HG03469 (cell line): ENCODE measurements at regions not wholly inside any gene's neighbourhood (a gene's known extent, or its start where the extent isn't known, plus 50 kb on each side); places are given as distances from the start of the nearest gene placed in this dataset.

Experiments used
- ATAC-seq: cut with Tn5 transposase; IDR thresholded peaks from one replicate; pipeline ENCODE4 v1.9.1; 2021; ENCODE audit warnings: mild to moderate bottlenecking, moderate library complexity, moderate number of reproducible peaks; ENCODE audit not compliant: unreplicated experiment

GRCh38 chr2:128548461-128548891, 229.8 kb upstream of the HS6ST1 start:
- no peak for ATAC-seq

DNA sequence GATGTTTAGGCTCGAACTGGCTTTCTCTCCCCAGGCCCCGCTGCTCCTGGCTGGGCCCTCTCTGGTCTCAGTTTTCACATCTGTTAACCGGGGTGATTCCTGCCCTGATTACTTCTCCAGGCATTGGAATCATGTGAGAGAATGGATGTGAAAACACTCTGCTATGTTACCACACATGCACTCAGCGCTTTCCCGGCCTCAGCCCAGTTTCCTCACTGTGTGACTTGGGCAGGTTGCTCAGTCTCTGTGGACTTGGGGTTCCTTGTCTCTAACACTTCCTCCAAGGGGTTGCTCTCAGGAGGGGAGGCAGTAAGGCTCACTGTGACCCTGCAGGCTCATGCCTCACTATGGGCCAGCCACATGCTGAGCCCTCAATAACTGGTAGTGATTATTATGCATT, 230.4 kb upstream of the HS6ST1 start:
- no peak for ATAC-seq

DNA sequence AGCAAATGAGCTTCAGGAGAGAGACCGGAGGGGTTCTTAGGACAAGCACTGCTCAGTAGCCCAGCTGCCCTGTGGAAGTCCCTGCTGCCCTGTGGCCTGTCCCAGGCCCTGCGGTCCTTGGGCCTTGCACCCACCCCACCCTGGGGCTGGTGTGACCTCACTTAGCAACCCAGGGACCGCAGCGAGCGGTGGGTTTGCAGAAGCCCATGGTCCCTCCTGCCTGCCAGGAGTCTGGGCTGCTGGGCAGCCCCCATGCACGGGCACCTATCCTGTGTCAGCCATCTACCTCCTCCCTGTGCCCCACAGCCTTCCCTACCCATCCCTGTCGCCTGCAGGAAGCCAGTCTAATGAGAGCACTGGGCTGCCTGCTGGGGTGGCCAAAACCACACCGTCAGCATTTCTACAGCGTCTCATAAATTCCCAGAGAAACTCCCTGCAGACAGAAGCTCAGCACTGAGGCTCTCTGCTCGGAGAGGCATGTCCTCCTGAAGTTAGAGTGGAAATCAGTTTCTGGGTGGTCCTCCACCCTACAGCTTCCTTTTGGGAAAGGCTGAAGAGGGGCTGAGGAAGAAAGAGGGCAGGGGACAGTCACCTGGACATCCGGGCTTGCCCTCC, 231.1 kb upstream of the HS6ST1 start:
- ATAC-seq = no peak

DNA sequence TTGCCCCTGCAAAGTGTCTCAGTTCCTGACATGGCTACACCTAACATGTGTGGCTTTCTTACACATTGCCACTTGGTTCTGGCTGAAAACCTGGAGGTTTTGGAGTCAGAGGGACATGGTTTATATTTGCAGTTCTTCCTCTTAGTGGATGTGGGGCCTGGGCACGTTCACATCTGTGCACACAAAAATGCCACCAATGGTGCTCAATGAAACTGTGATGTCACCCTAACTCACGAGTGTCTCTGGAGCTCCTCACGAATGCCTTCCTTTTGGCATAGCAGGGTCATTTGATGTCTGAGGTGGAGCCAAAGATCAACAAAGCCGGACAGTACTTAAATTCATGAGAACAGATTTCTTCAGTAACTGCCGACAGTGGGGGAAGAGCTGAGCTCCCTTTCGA, 231.7 kb upstream of the HS6ST1 start:
- no peak for ATAC-seq

DNA sequence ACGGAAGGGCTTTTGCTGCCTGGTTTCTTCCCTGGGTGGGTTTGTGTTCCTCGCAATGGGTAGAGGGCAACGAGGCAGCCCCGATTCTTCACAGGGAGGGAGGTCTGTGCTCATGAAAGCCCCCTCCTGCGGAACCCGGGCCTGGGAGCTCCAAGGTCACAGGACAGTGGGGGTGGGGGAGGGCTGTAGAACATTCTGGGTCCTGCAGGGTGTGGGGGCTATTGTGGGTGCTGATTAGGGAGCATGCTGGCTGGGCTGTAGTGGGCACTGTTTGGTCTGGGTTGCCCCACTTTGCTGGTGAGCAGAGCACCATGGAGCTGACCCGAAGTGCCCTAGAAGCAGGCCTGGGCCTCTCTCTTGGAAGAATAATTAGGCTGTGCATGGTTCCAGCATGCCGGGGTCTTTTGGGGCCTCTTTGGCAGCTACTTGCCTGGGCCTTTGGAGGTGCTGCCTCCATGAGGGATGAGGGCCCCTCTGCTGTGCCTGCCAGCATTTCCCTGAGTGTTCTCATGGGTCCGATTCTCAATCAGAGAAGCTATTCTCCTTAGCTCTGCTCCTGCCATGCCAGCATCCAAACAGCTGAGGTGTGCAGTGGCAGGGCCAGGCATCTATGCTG, 232.2 kb upstream of the HS6ST1 start:
- ATAC-seq = no peak

DNA sequence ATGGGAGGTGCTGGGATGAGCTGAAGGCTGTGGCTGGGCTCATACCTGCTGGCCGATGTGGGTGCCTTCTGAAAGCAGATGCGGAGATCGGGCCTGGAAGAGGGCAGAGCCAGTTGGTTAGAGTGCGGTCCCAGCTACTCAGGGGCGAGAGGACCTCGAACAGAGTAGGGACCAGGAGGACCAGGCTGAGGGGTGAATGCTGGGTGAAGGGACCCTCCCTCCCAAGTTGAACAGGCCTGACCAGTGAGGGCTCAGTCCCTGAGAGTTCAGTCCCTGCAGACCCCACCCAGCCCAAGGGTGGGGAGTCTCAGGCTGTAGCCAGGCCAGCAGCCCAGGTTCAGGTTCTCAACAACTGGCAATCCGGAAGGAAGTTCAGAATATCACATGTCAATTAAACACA, 232.8 kb upstream of the HS6ST1 start:
- no peak for ATAC-seq

GRCh38 chr2:128552141-128552805, 233.6 kb upstream of the HS6ST1 start:
- ATAC-seq = no peak

DNA sequence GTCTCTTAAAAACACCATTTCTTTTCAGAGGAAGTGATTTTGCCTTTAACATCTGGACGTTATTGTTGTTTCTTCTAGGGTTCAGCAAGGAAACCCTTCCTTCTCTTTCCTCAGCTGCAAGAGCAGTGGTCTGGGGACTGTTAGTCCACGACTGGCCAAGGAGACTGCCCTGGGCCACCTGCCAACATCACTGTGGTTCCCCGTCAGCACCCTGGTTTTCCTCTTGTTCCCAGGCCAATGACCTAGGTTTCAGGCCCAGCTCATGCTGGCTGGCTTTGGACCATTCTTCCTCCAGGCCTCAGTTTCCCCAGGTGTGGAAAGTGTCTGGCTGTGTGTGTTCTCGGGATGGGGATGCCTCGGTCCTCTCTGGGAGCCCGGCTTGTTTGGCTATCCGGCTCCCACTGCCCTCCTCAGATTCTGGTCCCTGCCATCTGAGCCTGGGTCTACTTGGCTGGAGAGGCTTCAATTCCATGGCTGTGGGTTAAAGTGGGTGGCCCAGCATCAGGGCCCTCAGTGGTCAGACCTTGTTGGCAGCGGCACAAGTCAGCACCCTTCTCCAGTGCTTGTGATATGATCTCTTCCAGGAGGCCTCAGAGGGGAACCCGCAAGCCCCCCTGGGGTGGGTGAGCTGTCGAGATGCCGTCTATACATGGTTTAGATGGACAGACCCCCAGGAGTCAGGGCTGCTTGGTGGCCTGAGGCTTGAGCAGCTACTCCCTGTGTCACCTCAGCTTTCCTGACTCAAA, 234.3 kb upstream of the HS6ST1 start:
- no peak for ATAC-seq

- no peak for ATAC-seq
These were observed 235.6 kb upstream of the HS6ST1 start for GRCh38 chr2:128554151-128554769.

DNA sequence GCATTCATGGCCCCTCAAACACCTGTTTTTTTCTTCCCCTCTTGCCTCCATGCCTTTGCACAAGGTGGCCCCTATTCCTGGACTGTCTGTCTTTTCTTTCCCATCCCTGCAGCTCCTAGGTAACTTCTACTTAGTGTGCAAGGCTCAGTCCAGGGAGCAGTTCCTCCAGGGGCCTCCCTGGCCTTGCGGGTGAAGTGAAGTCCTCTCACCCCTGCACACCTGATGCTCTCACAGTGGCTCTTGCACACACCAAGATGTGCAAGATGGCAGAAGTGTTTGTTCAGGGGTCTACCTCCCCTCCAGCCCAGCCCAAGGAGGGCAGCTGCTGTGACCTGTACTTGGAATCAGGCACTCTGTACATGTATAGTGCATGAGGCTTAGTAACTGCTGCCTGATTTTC, 236.8 kb upstream of the HS6ST1 start:
- no peak for ATAC-seq

DNA sequence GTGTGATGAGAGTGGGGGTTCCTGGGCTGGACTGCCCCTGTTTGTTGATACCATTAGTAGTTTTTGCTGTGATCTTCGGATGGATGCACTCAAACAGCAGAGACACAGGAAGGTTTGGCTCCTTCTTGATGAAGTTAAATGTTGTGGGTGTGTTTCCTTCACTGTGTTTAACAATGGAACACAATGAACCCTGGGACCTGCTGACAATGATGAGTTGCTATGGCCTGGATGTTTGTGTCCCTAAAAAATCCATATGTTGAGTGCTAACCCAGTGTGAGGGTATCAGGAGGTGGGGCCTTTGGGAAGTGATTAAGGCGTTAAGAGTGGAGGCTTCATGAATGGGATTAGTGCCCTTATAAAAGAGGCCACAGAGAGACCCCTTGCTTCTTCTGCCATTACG, 237.4 kb upstream of the HS6ST1 start:
- ATAC-seq = no peak

DNA sequence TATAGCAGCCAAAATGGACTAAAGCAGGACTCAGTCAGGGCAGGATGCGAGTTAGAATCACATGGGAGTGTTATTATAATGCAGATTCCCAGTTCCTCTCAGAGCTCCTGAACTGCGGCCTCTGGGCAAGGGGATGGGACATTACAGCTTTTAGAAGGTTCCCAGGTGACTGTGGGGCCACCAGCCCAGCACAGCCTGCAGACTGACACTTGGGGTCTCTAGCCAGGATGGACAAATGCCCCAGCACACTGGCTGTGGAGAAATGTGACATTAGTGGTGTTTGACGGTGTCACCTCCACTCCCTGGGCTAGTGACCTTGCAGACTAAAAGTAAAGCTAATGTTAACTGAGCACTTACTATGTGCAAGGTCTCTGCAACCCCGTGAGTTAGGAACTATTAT, 238.0 kb upstream of the HS6ST1 start:
- no peak for ATAC-seq

- no peak for ATAC-seq
These were observed 238.4 kb upstream of the HS6ST1 start for GRCh38 chr2:128557069-128557468.

DNA sequence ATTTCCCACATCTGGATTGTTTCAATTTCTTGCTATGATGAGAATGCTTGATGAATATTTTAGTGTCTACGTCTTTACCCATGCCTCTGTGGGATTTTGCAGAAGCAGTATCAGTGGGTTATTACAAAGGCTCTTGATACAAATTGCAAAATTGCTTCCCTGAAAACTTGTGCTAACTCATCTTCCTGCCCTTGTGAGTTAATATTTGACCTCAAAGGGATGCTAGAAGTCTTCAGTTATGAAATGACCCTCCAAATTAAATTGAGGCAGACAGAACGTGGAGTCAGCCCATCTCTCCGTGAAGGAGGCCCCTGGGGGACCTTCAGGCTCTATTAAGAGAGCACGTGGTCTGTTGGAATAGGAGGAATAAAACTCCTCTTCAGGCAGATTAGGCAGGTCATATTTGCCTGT, 239.2 kb upstream of the HS6ST1 start:
- no peak for ATAC-seq

- no peak for ATAC-seq
These were observed 239.8 kb upstream of the HS6ST1 start for GRCh38 chr2:128558441-128558840.

DNA sequence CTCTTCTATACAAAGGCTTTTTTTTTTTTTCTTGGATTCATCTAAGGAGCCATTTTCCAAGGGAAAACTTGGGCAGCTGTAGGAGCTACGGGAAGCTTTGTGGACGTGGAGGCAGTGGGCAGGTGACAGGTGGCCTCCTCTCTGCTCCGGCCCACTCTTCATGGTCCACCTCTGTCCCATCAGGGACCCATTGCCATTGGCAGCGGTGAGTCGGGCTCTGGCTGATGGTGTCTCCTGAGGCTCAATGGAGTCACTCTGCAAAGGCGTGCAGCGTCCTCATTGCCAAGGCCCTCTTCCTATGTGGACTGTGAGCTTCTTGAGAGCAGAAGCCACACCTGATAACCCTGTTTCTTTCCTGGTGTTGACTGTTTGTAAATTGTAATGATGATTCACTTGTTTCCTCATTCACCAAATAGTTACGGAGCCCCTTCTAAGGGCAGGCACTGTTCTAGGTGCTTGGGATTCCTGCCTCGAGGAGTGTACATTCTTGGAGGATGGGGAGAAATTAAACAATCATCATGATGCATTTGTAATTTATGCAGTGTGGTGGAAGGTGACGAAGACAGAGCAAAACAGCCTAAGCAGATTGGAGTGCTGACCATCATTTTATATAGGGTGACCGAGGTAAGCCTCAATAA, 240.3 kb upstream of the HS6ST1 start:
- ATAC-seq = no peak

GRCh38 chr2:128559533-128560515, 241.2 kb upstream of the HS6ST1 start:
- ATAC-seq = no peak

DNA sequence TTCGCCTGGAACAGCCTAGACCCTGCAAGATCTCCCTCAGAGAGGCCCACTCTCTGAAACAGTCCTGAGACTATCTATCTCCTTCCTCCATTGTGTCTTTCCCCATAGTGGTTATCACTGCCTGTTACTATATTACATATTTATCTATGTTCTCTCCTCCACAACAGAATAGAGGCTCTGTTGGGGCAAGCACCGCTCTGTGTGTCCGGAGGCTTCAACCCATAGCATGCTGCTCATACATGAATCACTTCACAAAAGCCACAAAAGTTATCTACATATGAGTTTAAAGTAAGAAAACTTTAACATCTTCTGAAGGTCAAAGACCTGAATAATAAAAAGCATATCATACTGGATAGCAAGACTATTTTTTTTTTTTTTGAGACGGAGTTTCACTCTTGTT, 242.1 kb upstream of the HS6ST1 start:
- no peak for ATAC-seq

- ATAC-seq = no peak
These were observed 244.0 kb upstream of the HS6ST1 start for GRCh38 chr2:128562471-128563347.
